ENCODE measurements at regions not wholly inside any gene's neighbourhood (a gene's known extent, or its start where the extent isn't known, plus 50 kb on each side); places are given as distances from the start of the nearest gene placed in this dataset.

DNA sequence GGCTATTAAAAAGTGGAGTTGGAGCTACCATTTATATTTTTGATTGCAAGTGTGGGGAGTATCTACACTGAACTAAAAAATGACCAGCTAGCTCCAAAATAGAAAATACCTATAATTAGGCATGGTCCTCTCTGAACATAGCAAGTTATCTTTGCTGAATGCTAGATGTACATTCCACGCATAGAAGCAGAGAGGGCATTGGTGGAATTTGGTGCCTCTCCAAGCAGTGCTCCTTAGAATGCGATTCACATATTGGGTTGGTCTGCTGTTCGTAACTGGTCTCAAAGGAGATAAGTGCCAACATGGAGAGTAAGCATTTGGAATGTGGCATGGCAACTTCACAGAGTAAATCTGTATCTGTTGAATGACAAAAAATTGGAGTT, 196.2 kb downstream of the PTN start:
- no peak for TF ChIP-seq POLR2AphosphoS5 (IDR thresholded peaks at IDR 0.05; ENCODE audit: borderline replicate concordance, low read depth, low read length)
- no peak for TF ChIP-seq EZH2 (IDR thresholded peaks at IDR 0.05)

Data from SK-N-MC (cell line).